Endothelial cell of umbilical vein (primary cell): ENCODE measurements at regions not wholly inside any gene's neighbourhood (a gene's known extent, or its start where the extent isn't known, plus 50 kb on each side); places are given as distances from the start of the nearest gene placed in this dataset.

Experiments used
- BruUV-seq: library from RNA; stranded (reverse); fragments of 400-500 nt; replicated peaks from 2 replicates; lab custom pipeline; 2021; lab: Mats Ljungman, UMichigan
- CTCF ChIA-PET: fragments of 300-600, 350-600 bp; sonication (Branson Sonifier 250); formaldehyde crosslinking; loops from one replicate; lab custom pipeline; 2021; ENCODE audit warnings: antibody characterized with exemption, inconsistent platforms; lab: Charles Lee
- POLR2A ChIA-PET: fragments of 300-600, 350-600 bp; sonication (Branson Sonifier 250); formaldehyde crosslinking; loops from one replicate; lab custom pipeline; 2021; ENCODE audit warnings: antibody characterized with exemption, inconsistent platforms; lab: Charles Lee
- DNase-seq: peaks from one replicate; pipeline ENCODE4 v3.0.0-alpha.2; 2011; ENCODE audit warnings: low read depth, low spot score
- FAIRE-seq: peaks from 2 replicates; lab custom pipeline; 2011; peaks lifted over from hg19 to GRCh38; lab: Jason Lieb, UNC
- H2AFZ ChIP-seq: 2 replicates; pipeline ENCODE4 v1.6.0; 2012; ENCODE audit warnings: low read depth, low read length, control low read depth, inconsistent platforms
- H3K27ac ChIP-seq: 2 replicates; pipeline ENCODE4 v1.5.1; 2011; ENCODE audit warnings: low read depth, mild to moderate bottlenecking, control low read depth, low read length, moderate library complexity; ENCODE audit not compliant: insufficient read depth
- H3K27me3 ChIP-seq, 2 experiments: 2 replicates each; pipeline versions ENCODE4 v1.6.0 to v1.6.1; 2011; ENCODE audit warnings: low read length in 2 of 2, mixed read lengths in 1 of 2; ENCODE audit not compliant: control insufficient read depth in 2 of 2, insufficient read depth in 2 of 2
- H3K36me3 ChIP-seq, 2 experiments: 2 replicates in 1 of 2; 3 replicates in 1 of 2; pipeline ENCODE4 v1.5.1; 2011; ENCODE audit warnings: low read length in 2 of 2, mild to moderate bottlenecking in 1 of 2, moderate library complexity in 1 of 2; ENCODE audit not compliant: control insufficient read depth in 2 of 2, insufficient read depth in 2 of 2; ENCODE audit errors: extremely low read depth in 1 of 2
- H3K4me1 ChIP-seq: 3 replicates; pipeline ENCODE4 v1.5.1; 2011; ENCODE audit warnings: mild to moderate bottlenecking, low read length; ENCODE audit not compliant: control insufficient read depth, insufficient read depth; ENCODE audit errors: extremely low read depth
- H3K4me2 ChIP-seq: 2 replicates; pipeline ENCODE4 v1.6.1; 2011; ENCODE audit warnings: low read length, control low read depth, mixed read lengths; ENCODE audit not compliant: insufficient read depth
- H3K4me3 ChIP-seq, 3 experiments: fragments of 200-600 bp in 1 of 3; sonication (generic), shearing (Covaris generic) in 1 of 3; replicated peaks in 1 of 3; 2 replicates each; pipeline ENCODE4 v1.5.1; 2011 to 2016; ENCODE audit warnings: control low read depth in 3 of 3, low read length in 3 of 3, mild to moderate bottlenecking in 2 of 3, inconsistent platforms in 1 of 3, low read depth in 1 of 3, moderate library complexity in 1 of 3; ENCODE audit not compliant: insufficient read depth in 1 of 3
- H3K79me2 ChIP-seq: 2 replicates; pipeline ENCODE4 v1.6.0; 2012; ENCODE audit warnings: low read length, inconsistent platforms; ENCODE audit not compliant: control insufficient read depth, insufficient read depth
- H3K9ac ChIP-seq: replicated peaks from 2 replicates; pipeline ENCODE3; 2011; ENCODE audit warnings: low read length, control low read depth; ENCODE audit not compliant: insufficient read depth; ENCODE audit errors: extremely low read depth
- H3K9me1 ChIP-seq: replicated peaks from 3 replicates; pipeline ENCODE4 v1.6.0; 2011; ENCODE audit warnings: mild to moderate bottlenecking, low read length; ENCODE audit not compliant: control insufficient read depth, insufficient read depth; ENCODE audit errors: extremely low read depth
- H3K9me3 ChIP-seq: replicated peaks from 2 replicates; pipeline ENCODE4 v1.5.1; 2012; ENCODE audit warnings: low read length, inconsistent platforms; ENCODE audit not compliant: control insufficient read depth, insufficient read depth
- H4K20me1 ChIP-seq: replicated peaks from 2 replicates; pipeline ENCODE3; 2011; ENCODE audit warnings: mild to moderate bottlenecking, low read length; ENCODE audit not compliant: control insufficient read depth, insufficient read depth; ENCODE audit errors: extremely low read depth
- CTCF ChIP-seq, 2 donors: IDR thresholded peaks; 1 replicate in 1 of 2; 2 replicates in 1 of 2; pipeline ENCODE4 v1.5.1; 2011; ENCODE audit warnings: low read length in 2 of 2, mild to moderate bottlenecking in 2 of 2, moderate library complexity in 2 of 2, control low read depth in 1 of 2, inconsistent platforms in 1 of 2, low read depth in 1 of 2; ENCODE audit not compliant: insufficient read depth in 1 of 2; ENCODE audit errors: extremely low read depth in 1 of 2
- EZH2 ChIP-seq: IDR thresholded peaks from 2 replicates; pipeline ENCODE4 v1.6.1; 2012; ENCODE audit warnings: borderline replicate concordance, low read depth, mild to moderate bottlenecking, moderate library complexity, low read length, inconsistent platforms; ENCODE audit not compliant: severe bottlenecking
- FOS ChIP-seq: IDR thresholded peaks from 2 replicates; pipeline ENCODE4 v1.6.1; 2011; ENCODE audit warnings: mild to moderate bottlenecking, low read length, moderate library complexity, borderline replicate concordance; ENCODE audit not compliant: insufficient read depth
- GATA2 ChIP-seq: IDR thresholded peaks from 2 replicates; pipeline ENCODE4 v1.7.0; 2011; ENCODE audit warnings: low read depth, mild to moderate bottlenecking, moderate library complexity, mixed read lengths, low read length; ENCODE audit not compliant: insufficient read length, insufficient read depth
- JUN ChIP-seq: IDR thresholded peaks from 2 replicates; pipeline ENCODE4 v1.6.1; 2011; ENCODE audit warnings: borderline replicate concordance, low read depth; ENCODE audit not compliant: insufficient read length, insufficient read depth
- MAX ChIP-seq: IDR thresholded peaks from 2 replicates; pipeline ENCODE4 v1.6.1; 2011; ENCODE audit not compliant: insufficient read depth, insufficient read length
- MYC ChIP-seq: IDR thresholded peaks from one replicate; pipeline ENCODE4 v1.6.1; 2011; ENCODE audit warnings: mild to moderate bottlenecking, low read depth, low read length
- POLR2A ChIP-seq: IDR thresholded peaks from 2 replicates; pipeline ENCODE4 v1.6.1; 2012; ENCODE audit warnings: low read depth, mild to moderate bottlenecking, control low read depth, low read length
- POLR2AphosphoS5 ChIP-seq: IDR thresholded peaks from 2 replicates; pipeline ENCODE4 v1.6.1; 2012; ENCODE audit warnings: low read depth, mild to moderate bottlenecking, control low read depth, low read length, moderate library complexity; ENCODE audit not compliant: insufficient read depth
- dilution Hi-C: fragments of 300-500 bp; cut with MboI; formaldehyde crosslinking; loops from one replicate; pipeline ENCODE4 v1.15.0; 2019; ENCODE audit warnings: low sequenced_read_pairs; ENCODE audit not compliant: extremely low pct_ligation_motif_present
- intact Hi-C: fragments of 100-400 bp; cut with micrococcal nuclease; formaldehyde crosslinking; loops from one replicate; pipeline ENCODE4 v1.10.0; 2022

- Histone ChIP-seq H3K9me3 (no peaks in the 10 kb centered on the region), H3K4me1 (peaks cover 7% of the 10 kb centered on the region), H3K9ac (no peak overlapping the region), H3K4me2 (no peak overlapping the region), H3K4me3 (no peak overlapping the region), H2AFZ (no peak overlapping the region), H3K36me3 (no peaks in the 10 kb centered on the region), H3K27me3 (no peaks in the 10 kb centered on the region), H3K79me2 (no peaks in the 10 kb centered on the region), H3K27ac (no peak overlapping the region), H4K20me1 (no peaks in the 10 kb centered on the region), H3K9me1 (no peaks in the 10 kb centered on the region)
- ChIA-PET CTCF (no interaction called here), POLR2A (no interaction called here)
- BruUV-seq: no TSS peak
- no peak for DNase-seq
- intact Hi-C loops: no loop called here
- FAIRE-seq: no peak
- dilution Hi-C loops: no loop called here
- no peak for TF ChIP-seq JUN
- no peak for TF ChIP-seq EZH2
- no peak for TF ChIP-seq GATA2
- TF ChIP-seq MYC: no peak
- no peak for TF ChIP-seq FOS
- TF ChIP-seq CTCF (IDR thresholded peaks at IDR 0.05; ENCODE audit: extremely low read depth in 1 of 2, insufficient read depth in 1 of 2, low read depth in 1 of 2, low read length in 2 of 2): no peak
- TF ChIP-seq POLR2A: no peak
- no peak for TF ChIP-seq POLR2AphosphoS5
- TF ChIP-seq MAX: no peak
Observed at GRCh38 chr2:48238381-48238780, 76.1 kb upstream of the FOXN2 start.
